ENCODE measurements at regions not wholly inside any gene's neighbourhood (a gene's known extent, or its start where the extent isn't known, plus 50 kb on each side); places are given as distances from the start of the nearest gene placed in this dataset.
"Not testable (repeated sequence)": the region's sequence is repeated elsewhere in the genome, so short reads cannot be mapped to it uniquely, and the experiment has no call there.

- TF ChIP-seq CTCF (IDR thresholded peaks at IDR 0.05; ENCODE audit: low read length); EZH2 (IDR thresholded peaks at IDR 0.05; ENCODE audit: borderline replicate concordance, low read length): not testable (repeated sequence)
These were observed 127.4 kb upstream of the KIF5B start for GRCh38 chr10:32183652-32184051.

Measured in OCI-LY1 (cell line).